NT2/D1 (cell line): ENCODE measurements at regions not wholly inside any gene's neighbourhood (a gene's known extent, or its start where the extent isn't known, plus 50 kb on each side); places are given as distances from the start of the nearest gene placed in this dataset.

Experiments used
- SUZ12 ChIP-seq: IDR thresholded peaks from 2 replicates; pipeline ENCODE4 v1.6.1; 2011; ENCODE audit not compliant: insufficient read length, insufficient read depth; ENCODE audit errors: extremely low read depth
- YY1 ChIP-seq: IDR thresholded peaks from 2 replicates; pipeline ENCODE4 v1.6.1; 2011; ENCODE audit not compliant: insufficient read length, insufficient read depth
- ZNF274 ChIP-seq: IDR thresholded peaks from 2 replicates; pipeline ENCODE4 v1.6.1; 2011; ENCODE audit warnings: mild to moderate bottlenecking, low read depth, low read length

DNA sequence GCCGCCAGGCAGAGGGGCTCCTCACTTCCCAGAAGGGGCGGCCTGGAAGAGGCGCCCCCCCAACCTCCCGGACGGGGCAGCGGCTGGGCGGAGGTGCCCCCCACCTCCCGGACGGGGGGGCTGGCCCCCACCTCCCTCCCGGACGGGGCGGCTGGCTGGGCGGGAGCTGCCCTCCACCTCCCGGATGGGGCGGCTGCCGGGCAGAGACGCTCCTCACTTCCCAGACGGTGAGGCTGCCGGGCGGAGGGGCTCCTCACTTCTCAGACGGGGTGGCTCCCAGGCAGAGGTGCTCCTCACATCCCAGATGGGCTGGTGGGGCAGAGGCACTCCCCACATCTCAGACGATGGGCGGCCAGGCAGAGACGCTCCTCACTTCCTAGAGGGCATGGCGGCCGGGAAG, 389.7 kb upstream of the EYS start:
- TF ChIP-seq YY1 (no peak), SUZ12 (no peak), ZNF274 (no peak)
